Activated T-cell treated with anti-CD3 and anti-CD28 coated beads for 24 hours (primary cell): ENCODE measurements at regions not wholly inside any gene's neighbourhood (a gene's known extent, or its start where the extent isn't known, plus 50 kb on each side); places are given as distances from the start of the nearest gene placed in this dataset.

Source experiments
- DNase-seq: peaks from one replicate; pipeline ENCODE4 v3.0.0-alpha.2; 2020; ENCODE audit warnings: low read depth

DNA sequence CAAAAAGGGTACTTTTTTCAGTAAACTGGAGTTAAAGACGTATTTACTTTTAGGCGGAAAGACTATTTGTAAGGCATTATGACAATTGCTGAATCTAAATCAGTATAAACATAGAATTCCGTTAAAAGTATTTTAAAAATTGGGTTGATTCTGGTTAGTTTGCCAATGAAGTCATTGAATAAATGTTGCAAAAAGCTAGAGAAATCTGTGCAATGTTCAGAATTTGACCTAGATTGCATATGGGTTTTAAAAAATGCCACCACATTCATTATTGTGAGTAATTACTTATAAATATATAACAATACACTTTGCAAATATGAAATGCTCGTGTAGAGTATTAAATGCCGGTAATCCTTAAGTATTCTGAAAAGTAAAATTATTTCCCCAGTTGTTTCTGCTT lies 116.5 kb upstream of the EEF1E1 start:
- no peak for DNase-seq

DNA sequence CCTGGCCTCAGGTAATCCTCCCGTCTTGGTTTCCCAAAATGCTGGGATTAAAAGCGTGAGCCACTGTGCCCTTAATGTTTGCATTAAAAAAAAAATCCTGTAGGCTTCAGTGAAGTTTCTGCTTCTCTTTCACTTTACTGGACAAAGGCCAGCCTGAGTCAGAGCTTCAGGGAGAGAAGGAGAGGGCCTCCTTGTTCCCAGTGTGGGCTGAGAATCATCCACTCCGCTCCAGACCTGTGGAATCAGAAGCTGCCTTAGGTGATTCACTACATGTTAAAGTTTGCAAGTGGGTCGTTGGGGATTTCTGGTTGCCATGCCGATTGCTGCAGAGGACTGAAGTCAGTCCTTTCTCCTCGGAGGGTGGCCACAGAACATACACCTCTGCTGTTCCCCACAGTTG lies 113.3 kb upstream of the EEF1E1 start:
- no peak for DNase-seq

DNA sequence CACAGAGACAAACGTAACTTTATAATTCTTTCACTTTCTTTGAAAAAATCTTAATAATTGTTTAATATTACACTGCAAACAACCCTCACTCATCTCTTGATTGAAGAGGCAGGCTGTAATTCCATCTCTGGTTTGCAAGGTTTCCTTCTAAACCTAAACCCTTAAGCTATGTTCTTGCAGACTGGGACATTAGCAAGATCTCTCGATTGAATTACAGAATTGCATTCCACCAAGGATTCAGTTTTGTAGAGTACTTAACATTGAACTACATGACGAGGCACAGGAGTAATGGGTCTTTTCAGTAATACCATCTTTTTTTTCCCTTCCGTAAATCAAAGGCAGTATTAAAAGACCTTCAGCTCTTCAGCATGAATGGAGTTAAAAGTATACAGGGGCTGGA lies 111.6 kb upstream of the EEF1E1 start:
- DNase-seq = no peak

DNA sequence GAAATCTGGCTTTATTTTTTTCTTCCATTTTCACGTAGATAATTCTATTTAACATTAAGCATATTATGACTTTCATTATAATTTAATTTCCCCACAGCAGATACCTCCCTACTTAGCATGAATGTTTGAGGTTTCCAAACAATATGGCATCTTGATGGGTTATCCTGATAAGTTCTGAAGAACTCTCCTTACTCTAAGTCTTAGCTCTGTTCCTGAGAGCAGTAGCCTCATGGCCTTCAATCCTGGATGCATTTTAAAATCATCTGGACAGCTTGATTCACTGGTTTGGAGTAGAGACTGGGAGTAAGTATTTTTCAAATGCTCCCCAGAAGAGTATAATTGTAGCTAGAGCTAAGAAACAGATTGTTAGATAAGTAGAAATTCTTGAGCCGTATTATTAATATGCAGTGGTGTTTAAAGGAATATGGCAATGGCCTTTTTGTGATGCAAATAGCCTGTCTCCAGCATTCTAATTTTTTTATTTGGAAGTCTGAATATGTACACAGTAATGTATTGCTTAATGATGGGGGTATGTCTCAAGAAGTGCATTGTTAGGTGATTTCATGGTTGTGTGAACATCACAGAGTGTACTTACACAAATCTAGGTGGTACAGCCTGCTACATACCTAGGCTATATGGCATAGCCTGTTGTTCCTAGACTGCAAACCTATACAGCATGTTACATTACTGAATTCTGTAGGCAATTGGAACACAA lies 110.5 kb upstream of the EEF1E1 start:
- no peak for DNase-seq

DNA sequence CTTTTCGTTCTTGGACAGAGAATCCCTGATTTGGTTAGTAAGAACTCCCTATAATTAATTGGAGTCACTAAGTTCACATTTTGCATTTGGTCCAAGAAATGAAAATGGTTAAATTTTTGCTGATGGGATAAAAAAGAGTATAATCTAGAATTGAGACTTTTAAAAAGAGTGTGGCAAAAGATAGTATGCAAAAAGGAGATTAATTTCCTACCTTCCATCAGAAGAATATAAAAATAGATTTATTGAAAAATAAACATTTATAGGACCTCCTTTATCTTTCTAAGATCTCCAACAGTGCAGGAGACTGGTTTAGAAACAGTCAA lies 105.5 kb upstream of the EEF1E1 start:
- DNase-seq = no peak

DNA sequence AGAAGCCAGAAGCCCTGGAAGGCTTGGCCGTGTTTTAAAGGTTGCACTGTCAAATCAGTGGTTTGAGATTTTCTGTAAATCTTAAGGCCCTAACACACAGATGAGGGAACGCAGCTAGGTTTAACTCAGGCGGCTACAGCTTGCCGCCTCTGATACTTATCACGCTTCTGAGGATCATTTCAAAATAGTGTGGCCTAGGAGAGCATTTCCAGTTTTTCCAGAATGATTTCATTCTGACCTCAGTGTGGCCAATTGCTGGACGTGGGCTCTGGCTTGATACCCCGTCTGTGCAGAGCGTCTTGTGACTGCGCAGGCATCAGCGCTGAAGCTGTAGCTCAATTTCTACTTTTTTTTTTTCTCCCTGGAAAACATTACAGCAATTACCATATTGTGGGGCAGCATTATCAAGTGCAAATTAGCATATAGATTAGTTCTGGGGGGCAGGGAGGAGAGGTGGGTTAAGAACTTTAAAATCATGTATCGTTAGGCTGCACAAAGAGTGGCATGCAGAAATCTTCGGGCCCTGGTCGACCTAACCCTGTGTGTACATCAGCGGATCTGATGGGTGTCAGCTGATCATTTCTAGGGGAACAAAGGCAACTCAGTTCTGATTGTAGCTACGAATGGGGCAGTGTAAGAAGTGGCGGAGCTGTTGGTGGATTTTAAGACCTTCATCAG lies 105.0 kb upstream of the EEF1E1 start:
- DNase-seq = no peak

DNA sequence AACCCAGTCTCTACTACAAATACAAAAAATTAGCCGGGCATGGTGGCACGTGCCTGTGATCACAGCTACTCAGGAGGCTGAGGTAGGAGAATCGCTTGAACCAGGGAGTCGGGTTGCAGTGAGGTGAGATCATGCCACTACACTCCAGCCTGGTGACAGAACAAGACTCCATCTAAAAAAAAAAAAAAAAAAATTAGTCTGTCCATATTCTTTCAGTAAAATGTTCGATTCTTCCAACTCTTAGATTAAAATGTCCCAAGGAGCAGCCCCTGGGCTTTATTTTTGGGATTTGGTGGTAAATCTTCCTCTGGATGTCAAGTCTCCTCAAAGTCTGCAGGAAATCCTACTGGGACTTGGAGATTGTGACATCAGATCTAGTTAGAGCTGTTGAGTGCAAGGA lies 101.0 kb upstream of the EEF1E1 start:
- DNase-seq = no peak

DNA sequence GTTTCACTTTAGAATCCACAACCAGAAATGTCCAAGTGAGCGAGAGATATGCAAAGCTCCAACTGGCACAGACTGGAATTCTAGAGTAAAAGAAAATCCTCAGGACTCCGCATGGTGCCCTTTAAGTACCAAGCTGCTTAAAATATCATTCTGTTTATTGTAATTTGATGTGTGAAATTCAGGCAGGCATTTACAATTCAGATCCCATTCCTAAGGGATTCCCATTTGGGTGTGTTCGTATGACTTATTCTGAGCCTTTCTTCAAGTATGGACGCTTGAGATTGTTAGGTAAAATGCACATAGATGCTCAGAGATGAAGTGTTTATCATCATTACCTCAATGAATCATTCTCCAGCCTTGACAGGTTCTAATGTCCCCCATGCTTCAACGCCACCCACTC lies 99.3 kb upstream of the EEF1E1 start:
- no peak for DNase-seq

DNA sequence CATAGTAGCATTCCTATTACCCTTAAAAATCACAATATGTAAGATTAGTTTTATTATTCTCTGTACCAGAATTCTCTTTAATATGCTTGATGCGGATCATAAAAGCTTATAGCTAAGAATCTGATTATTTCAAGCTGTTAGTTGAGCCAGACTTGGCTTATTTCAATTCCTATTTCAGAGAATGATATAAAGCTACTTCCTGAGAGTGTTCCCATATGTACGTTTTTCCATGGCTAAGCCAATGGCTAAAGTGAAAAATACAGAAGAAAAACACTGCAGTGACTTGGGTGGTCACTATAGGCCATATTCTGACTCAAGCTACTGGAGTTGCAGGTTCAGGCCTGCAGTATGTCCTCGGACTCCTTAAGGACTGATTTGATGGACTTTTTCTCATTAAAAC lies 97.9 kb upstream of the EEF1E1 start:
- no peak for DNase-seq

DNA sequence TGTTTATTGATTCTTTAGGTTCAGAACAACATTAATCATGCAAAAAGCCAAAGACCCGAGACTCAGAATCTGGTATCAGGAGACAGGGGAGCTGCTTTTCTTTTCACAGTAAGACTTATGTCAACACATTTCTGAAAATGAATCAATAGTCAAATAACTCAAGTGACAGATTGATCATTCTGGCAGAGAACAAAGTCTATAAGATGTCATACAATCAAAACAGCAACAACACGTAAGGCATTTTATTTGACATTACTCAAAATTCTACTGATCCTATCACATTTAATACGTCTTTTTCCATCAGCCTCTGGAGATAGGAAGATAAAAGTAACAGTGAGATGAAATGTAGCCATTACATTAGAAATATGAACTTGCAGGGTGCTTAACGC lies 93.4 kb upstream of the EEF1E1 start:
- DNase-seq = no peak

DNA sequence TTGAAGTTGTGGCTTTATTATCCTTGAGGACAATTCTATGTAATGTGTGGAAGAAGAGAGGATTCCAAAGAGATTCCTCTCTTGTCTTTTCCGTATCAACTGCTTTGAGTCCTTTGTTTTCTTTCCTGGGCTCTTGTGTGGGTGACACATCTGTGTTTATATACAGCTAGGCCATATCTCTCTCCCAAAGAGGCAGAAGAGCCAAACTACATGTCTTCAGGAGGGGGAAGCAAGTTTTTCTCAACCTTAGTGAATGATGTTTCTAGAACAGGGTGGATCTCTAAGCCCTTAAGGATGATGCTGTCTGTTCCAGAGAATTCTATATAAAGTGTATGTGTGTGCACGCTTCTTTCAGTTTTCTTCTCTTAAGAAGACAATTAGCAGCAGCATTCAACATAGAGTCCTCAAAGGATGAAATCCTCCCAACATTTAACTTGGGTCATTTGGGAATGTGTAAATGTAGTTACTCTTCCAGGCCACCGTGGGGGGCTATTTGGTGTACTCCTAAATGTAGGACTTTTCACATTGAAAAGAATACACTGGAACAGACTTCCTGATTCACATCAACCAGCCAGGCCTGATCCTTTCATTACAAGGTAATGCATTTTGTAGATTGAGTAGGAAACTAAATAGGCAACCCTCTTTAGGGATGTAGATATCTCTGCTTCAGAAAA lies 92.8 kb upstream of the EEF1E1 start:
- no peak for DNase-seq

DNA sequence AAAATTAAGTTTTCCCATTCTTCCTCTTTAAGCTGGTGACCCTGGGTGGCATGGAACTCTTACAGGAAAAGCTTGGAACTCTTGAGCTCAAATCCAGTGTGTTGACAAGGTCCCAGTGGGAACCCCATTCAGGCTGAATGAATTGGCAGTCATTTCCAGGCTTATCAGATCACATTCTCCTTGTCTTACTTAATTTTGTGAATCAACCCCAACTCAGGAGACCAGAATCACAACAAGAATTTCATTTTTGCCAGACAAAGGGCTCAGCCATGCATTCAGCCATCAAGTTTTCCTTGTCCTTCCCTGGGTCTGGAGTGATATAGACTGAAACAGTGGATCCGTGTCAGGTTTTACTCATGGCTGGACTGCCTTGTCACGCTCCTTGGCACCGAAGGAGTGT lies 92.1 kb upstream of the EEF1E1 start:
- no peak for DNase-seq

DNA sequence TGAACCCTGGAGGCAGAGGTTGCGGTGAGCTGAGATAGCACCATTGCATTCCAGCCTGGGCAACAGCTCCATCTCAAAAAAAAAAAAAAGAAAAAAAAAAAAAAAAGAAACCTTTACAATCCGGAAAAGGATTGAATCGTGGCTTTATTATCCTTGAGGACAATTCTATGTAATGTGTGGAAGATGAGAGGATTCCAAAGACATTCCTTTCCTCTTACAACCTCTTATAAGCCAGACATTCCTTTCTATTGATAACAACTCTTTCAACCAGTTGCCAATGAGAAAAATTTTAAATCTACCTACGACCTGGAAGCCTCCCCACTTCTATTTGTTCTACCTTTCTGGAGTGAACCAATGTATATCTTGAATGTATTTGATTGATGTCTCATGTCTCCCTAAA lies 91.2 kb upstream of the EEF1E1 start:
- no peak for DNase-seq

DNA sequence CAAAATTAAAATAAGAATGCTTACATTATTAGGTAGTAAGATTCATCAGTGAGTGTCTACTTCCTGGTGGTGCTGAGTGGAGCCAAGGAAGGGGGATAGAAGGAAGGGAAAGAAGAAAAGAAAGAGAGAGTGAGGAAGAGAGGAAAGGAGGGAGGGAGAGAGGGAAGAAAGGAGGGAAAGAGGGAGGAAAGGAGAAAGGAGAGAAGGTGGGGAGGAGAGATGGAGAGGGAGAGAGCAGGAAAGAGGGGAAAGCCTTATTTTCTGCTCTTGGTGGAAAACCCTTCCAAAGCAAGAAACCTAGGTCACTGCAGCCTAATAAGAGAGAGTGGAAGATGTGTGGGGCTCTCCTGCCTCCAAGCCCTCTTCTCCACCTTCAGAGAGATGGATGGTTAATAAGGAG lies 90.2 kb upstream of the EEF1E1 start:
- no peak for DNase-seq

DNA sequence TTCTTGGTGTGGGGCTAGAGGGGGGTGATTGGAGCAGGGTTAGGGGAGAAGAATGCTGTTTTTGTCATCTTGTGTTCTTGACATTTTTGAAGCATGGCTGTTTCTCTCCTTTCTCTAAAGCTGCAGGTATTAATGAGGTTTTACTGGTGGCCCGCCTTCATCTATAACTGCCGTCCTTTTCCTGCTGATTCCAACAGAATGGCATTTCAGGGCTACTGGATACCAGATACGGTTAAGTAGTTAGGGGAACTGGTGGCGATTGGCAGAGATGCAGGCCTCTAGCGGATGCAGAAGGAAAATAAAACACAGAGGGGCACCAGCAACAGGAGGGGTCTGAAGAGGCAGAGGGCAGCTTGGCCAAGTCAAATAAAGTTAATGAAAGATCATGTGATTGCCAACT lies 89.7 kb upstream of the EEF1E1 start:
- DNase-seq = no peak

DNA sequence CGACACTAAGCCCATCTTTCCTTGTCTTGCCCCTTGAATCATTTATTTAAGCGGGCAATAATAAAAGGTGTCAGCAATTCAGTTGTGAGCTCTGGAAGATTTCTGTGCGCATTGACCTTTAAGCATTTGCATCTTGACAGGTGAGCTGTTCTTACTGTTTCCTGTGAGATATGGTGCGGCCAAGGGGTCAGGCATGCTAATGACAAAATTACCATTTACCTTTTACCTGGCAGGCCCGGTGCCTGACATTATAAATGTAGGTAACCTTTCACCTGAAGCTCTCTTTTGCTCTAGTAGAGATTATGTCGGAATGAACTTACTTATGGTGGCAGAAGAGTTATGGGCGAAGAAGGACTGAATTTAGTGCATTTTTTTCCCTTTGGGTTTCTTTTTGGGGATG lies 89.3 kb upstream of the EEF1E1 start:
- DNase-seq = no peak

DNA sequence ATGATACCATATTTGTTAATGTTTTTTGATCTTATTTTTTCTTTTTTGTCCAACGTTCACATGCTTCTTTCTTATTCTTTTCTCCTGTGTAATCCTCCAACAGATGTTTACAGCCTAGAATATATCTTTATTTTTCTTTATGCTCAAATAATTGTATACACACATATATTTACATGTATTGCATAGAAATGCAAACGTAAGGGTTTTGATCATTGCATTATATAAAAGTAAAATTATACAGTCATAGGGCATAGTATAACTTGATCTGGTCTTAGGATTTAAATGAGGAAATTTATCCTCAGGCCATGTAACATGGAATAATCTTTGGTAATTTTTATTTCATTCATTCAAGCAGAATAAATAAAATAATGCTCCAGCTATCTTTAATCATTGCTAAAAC lies 84.9 kb upstream of the EEF1E1 start:
- no peak for DNase-seq

DNA sequence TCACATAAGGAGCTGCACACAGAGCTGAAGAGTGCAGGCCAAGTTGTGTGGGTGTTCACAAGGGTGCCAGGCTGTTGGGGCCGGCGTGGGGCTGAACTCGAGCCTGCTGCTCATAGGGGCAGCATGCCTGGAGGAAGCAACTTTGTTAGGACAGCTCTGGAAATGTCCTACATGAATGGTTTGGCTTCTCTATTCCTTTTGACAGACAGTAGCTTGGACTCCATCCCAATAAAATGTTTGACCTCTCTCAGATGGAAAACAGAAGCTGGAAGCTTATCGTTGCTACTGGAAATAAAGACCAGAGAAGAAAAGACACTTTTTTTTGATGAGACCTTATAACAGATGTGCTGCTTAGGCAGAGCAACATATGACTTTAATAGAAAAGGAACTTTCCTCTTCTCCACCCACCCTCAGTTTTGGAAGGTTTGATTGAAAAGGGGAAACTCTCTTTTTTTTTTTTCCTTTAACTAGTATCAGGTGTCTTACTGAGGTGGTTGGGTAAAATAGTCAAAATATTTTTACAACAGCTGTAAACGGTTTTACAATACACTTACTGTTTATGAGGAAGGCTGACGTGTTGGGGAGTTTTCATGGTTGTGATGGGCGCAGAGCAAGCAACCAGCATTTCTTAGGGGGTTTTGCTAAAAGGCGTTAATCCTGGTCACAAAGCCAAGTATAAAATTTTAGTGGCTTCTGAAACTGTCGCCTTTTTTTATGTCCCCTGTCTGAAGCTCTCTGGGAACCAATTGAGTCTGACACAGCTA lies 80.7 kb upstream of the EEF1E1 start:
- no peak for DNase-seq

DNA sequence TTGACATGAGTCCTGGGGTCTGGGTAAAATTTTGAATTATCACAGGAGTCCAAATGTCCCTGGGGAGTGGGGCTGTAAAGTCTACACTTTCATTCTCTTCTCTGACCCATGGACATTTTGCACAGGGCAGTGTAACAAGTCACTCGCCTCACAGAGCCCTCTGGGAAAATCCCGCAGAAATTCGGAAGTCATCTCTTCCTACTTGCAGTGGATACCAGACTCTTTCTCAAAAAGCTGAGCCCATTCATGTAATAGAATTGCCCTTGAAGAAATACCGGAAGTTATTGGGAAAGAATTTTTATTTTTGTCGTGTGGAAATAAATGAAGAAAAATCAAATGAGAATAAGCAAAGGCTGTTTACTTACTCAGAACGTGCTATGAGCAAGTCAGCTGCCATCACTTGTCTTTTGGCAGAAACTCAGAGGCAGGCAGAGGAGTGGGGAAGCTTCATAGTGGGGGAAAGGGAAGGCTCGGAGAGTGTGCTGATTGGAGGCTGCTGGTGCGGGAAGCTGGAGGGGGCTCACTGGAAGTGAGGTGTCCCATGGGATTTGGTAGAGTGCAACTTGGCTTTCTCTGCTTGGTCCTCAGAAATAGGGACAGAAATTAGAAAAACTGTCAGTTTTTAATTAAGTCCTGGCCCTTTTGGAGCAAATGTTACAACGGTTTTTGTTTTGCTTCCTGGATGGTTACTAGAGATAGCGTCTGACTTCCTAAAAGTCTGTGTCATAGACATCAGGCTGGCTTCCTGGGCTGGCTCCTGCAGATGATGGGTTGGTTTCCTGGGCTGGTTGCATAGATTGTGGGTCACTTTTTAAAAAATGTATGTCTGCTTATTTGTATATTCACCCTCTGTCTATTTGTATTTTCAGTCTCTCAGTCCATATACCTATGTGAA lies 79.8 kb upstream of the EEF1E1 start:
- DNase-seq = no peak

DNA sequence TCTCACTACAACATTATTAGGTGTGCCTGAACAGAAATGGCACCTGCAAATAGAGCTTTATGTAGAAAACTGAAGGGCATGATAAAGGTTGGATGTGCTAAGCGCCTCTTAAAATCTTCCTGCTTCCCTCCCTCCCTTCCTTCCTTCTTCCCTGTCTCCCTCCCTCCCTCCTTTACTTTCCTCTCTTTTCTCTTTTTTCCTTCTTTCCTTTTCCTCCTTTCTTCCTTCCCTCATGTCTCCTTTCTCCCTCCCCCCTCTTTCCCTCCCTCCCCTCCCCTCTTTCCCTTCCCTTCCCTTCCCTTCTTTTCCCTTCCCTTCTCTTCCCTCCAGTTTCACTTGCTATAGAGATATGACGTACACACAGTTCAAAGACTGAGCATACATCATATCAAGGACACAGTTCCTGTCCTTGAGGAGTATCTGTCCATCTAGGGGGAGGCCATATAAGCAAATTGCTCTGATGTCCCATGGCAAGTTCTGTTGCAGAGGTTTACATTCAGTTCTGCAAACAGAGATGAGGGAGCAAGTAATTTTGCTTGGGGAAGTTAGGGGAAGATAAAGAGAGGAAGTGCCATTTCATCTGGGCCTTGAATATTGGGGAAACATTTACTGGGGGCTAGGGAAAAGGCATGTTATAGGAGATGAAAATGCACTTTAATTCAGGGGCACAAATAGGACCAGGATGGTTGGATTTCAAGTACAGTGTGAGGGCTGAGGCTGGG lies 79.0 kb upstream of the EEF1E1 start:
- DNase-seq = no peak
